CD4-positive, alpha-beta T cell treated with Interleukin-17A for 4 hours (primary cell): ENCODE measurements at regions not wholly inside any gene's neighbourhood (a gene's known extent, or its start where the extent isn't known, plus 50 kb on each side); places are given as distances from the start of the nearest gene placed in this dataset.

Source experiments
- DNase-seq: peaks from one replicate; pipeline ENCODE4 v3.0.0-alpha.2; 2020; ENCODE audit warnings: mixed read lengths

GRCh38 chr9:91102269-91102668 is 259.4 kb downstream of the AUH start:
- no peak for DNase-seq

GRCh38 chr9:91103931-91104330 is 257.8 kb downstream of the AUH start:
- DNase-seq = no peak

GRCh38 chr9:91106415-91107081 is 255.2 kb downstream of the AUH start:
- no peak for DNase-seq

- DNase-seq = no peak
Observed at GRCh38 chr9:91111226-91111625, 250.5 kb downstream of the AUH start.

GRCh38 chr9:91111876-91112275 is 249.8 kb downstream of the AUH start:
- DNase-seq = no peak

GRCh38 chr9:91113016-91113415 is 248.7 kb downstream of the AUH start:
- DNase-seq = no peak

- no peak for DNase-seq
Observed at GRCh38 chr9:91114450-91114849, 247.3 kb downstream of the AUH start.

GRCh38 chr9:91116211-91116610 is 245.5 kb downstream of the AUH start:
- DNase-seq = no peak

- no peak for DNase-seq
Observed at GRCh38 chr9:91116711-91117110, 245.0 kb downstream of the AUH start.

GRCh38 chr9:91117474-91117891 is 244.2 kb downstream of the AUH start:
- no peak for DNase-seq

GRCh38 chr9:91117959-91118703 is 243.6 kb downstream of the AUH start:
- DNase-seq = no peak

GRCh38 chr9:91118704-91119025 is 243.1 kb downstream of the AUH start:
- DNase-seq = no peak

- no peak for DNase-seq
Observed at GRCh38 chr9:91119142-91119541, 242.6 kb downstream of the AUH start.

- no peak for DNase-seq
Observed at GRCh38 chr9:91119679-91120078, 242.0 kb downstream of the AUH start.

- no peak for DNase-seq
Observed at GRCh38 chr9:91120200-91120599, 241.5 kb downstream of the AUH start.

GRCh38 chr9:91122755-91123154 is 239.0 kb downstream of the AUH start:
- no peak for DNase-seq

- no peak for DNase-seq
Observed at GRCh38 chr9:91126761-91127445, 234.8 kb downstream of the AUH start.

GRCh38 chr9:91127653-91128052 is 234.1 kb downstream of the AUH start:
- no peak for DNase-seq

- DNase-seq = no peak
Observed at GRCh38 chr9:91130796-91131318, 230.9 kb downstream of the AUH start.

GRCh38 chr9:91131433-91131839 is 230.3 kb downstream of the AUH start:
- DNase-seq = peak; percentile 39

GRCh38 chr9:91132576-91133073 is 229.1 kb downstream of the AUH start:
- no peak for DNase-seq

GRCh38 chr9:91134608-91135007 is 227.1 kb downstream of the AUH start:
- no peak for DNase-seq

- DNase-seq = no peak
Observed at GRCh38 chr9:91137391-91137790, 224.3 kb downstream of the AUH start.

- DNase-seq = no peak
Observed at GRCh38 chr9:91138760-91139159, 223.0 kb downstream of the AUH start.
